ENCODE measurements at regions not wholly inside any gene's neighbourhood (a gene's known extent, or its start where the extent isn't known, plus 50 kb on each side); places are given as distances from the start of the nearest gene placed in this dataset.

- TF ChIP-seq, protein P1, sequence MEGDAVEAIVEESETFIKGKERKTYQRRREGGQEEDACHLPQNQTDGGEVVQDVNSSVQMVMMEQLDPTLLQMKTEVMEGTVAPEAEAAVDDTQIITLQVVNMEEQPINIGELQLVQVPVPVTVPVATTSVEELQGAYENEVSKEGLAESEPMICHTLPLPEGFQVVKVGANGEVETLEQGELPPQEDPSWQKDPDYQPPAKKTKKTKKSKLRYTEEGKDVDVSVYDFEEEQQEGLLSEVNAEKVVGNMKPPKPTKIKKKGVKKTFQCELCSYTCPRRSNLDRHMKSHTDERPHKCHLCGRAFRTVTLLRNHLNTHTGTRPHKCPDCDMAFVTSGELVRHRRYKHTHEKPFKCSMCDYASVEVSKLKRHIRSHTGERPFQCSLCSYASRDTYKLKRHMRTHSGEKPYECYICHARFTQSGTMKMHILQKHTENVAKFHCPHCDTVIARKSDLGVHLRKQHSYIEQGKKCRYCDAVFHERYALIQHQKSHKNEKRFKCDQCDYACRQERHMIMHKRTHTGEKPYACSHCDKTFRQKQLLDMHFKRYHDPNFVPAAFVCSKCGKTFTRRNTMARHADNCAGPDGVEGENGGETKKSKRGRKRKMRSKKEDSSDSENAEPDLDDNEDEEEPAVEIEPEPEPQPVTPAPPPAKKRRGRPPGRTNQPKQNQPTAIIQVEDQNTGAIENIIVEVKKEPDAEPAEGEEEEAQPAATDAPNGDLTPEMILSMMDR (conservative IDR thresholded peaks at IDR 0.05; ENCODE audit: low read length), result no peak
- no peak for TF ChIP-seq EZH2phosphoT487 (IDR thresholded peaks at IDR 0.05; ENCODE audit: borderline replicate concordance, low read depth, low read length)
Observed at GRCh38 chr20:1782181-1782580, 113.0 kb upstream of the SIRPA start.
